ENCODE measurements at regions not wholly inside any gene's neighbourhood (a gene's known extent, or its start where the extent isn't known, plus 50 kb on each side); places are given as distances from the start of the nearest gene placed in this dataset.

- TF ChIP-seq, protein P1, sequence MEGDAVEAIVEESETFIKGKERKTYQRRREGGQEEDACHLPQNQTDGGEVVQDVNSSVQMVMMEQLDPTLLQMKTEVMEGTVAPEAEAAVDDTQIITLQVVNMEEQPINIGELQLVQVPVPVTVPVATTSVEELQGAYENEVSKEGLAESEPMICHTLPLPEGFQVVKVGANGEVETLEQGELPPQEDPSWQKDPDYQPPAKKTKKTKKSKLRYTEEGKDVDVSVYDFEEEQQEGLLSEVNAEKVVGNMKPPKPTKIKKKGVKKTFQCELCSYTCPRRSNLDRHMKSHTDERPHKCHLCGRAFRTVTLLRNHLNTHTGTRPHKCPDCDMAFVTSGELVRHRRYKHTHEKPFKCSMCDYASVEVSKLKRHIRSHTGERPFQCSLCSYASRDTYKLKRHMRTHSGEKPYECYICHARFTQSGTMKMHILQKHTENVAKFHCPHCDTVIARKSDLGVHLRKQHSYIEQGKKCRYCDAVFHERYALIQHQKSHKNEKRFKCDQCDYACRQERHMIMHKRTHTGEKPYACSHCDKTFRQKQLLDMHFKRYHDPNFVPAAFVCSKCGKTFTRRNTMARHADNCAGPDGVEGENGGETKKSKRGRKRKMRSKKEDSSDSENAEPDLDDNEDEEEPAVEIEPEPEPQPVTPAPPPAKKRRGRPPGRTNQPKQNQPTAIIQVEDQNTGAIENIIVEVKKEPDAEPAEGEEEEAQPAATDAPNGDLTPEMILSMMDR (conservative IDR thresholded peaks at IDR 0.05; ENCODE audit: low read length) = no peak
- no peak for TF ChIP-seq EZH2phosphoT487 (IDR thresholded peaks at IDR 0.05; ENCODE audit: borderline replicate concordance, low read depth, low read length)
Measured at GRCh38 chr15:91704343-91704742, 149.2 kb upstream of the SLCO3A1 start.
